Kidney (tissue), 13 donors: ENCODE measurements at regions not wholly inside any gene's neighbourhood (a gene's known extent, or its start where the extent isn't known, plus 50 kb on each side); places are given as distances from the start of the nearest gene placed in this dataset.

Experiments used
- DNase-seq, 5 donors: peaks; one replicate each; pipeline ENCODE4 v3.0.0-alpha.2; 2013 to 2020
- FAIRE-seq: peaks from 2 replicates; lab custom pipeline; 2012; peaks lifted over from hg19 to GRCh38; lab: Jason Lieb, UNC
- H3K27ac ChIP-seq, 2 donors: one replicate each; pipeline ENCODE4 v1.7.0; 2013; ENCODE audit warnings: low read depth in 2 of 2, low read length in 2 of 2, inconsistent platforms in 1 of 2
- H3K27me3 ChIP-seq: one replicate; pipeline ENCODE4 v1.7.1; 2013; ENCODE audit warnings: low read length, inconsistent platforms; ENCODE audit not compliant: control insufficient read depth, insufficient read depth
- H3K36me3 ChIP-seq, 3 donors: one replicate each; pipeline versions ENCODE4 v1.7.0 to v1.7.1; 2013; ENCODE audit warnings: low read length in 3 of 3, control low read depth in 1 of 3, inconsistent platforms in 1 of 3; ENCODE audit not compliant: insufficient read depth in 3 of 3, control insufficient read depth in 2 of 3
- H3K4me1 ChIP-seq, 3 donors: one replicate each; pipeline versions ENCODE4 v1.7.0 to v1.7.1; 2013; ENCODE audit warnings: low read length in 3 of 3, inconsistent platforms in 1 of 3, low read depth in 1 of 3; ENCODE audit not compliant: control insufficient read depth in 2 of 3, insufficient read depth in 2 of 3
- H3K4me3 ChIP-seq, 3 donors: one replicate each; pipeline versions ENCODE4 v1.7.0 to v1.8.1; 2013; ENCODE audit warnings: low read length in 3 of 3, control low read depth in 1 of 3, inconsistent platforms in 1 of 3
- H3K9ac ChIP-seq, 3 donors: one replicate each; pipeline versions ENCODE4 v1.7.0 to v1.7.1; 2013; ENCODE audit warnings: low read length in 3 of 3, control low read depth in 1 of 3, inconsistent platforms in 1 of 3
- H3K9me3 ChIP-seq, 3 donors: one replicate each; pipeline versions ENCODE4 v1.7.0 to v1.7.1; 2013; ENCODE audit warnings: low read length in 3 of 3, control low read depth in 1 of 3, inconsistent platforms in 1 of 3; ENCODE audit not compliant: control insufficient read depth in 2 of 3, insufficient read depth in 1 of 3
- intact Hi-C: fragments of 100-400 bp; cut with DNase I; formaldehyde crosslinking; loops from one replicate; pipeline ENCODE4 v1.11.1; 2022
- TF ChIP-seq, protein P1 (sequence below): IDR thresholded peaks from 3 replicates; pipeline ENCODE4 v1.5.1; 2012; ENCODE audit warnings: mild to moderate bottlenecking, moderate library complexity, borderline replicate concordance; ENCODE audit not compliant: insufficient read depth; ENCODE audit errors: extremely low read depth
- donor health status: control.
- donor health status: control.
- donor health status: control.
- donor health status: control.
- donor health status: control.
- donor health status: DM: yes; HTN: yes; CAD: no.
- donor health status: Normal renal cell carcinoma (clear cell type).

DNA sequence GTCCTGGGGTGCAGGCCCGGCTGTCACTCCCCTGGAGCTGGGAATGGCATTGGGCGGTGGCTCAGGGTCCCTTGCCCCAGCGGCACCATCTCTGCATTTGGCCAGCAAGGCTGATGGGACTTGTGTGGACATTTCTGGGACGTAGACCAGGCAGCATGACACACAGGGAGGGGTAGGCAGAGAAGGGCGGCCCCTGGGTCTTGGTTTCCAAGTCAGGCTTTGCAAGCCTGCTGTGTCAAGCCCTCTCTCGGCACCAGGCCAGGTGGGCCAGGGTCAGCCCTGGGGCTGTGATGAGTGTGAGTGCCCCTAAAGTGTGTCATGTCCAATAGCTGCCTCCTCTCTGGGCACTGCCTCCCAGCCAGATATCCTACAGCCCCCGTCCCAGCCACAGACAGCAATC, 335.2 kb downstream of the SEC14L1 start:
- Histone ChIP-seq H3K27me3 (no peaks in the 10 kb centered on the region), H3K27ac (no peak overlapping the region), H3K9me3 (no peaks in the 10 kb centered on the region), H3K4me3 (no peak overlapping the region), H3K4me1 (peaks cover 0 to 59% (median 35%) of the 10 kb centered on the region in 3 donors), H3K36me3 (no peaks in the 10 kb centered on the region), H3K9ac (no peak overlapping the region)
- TF ChIP-seq, protein P1, sequence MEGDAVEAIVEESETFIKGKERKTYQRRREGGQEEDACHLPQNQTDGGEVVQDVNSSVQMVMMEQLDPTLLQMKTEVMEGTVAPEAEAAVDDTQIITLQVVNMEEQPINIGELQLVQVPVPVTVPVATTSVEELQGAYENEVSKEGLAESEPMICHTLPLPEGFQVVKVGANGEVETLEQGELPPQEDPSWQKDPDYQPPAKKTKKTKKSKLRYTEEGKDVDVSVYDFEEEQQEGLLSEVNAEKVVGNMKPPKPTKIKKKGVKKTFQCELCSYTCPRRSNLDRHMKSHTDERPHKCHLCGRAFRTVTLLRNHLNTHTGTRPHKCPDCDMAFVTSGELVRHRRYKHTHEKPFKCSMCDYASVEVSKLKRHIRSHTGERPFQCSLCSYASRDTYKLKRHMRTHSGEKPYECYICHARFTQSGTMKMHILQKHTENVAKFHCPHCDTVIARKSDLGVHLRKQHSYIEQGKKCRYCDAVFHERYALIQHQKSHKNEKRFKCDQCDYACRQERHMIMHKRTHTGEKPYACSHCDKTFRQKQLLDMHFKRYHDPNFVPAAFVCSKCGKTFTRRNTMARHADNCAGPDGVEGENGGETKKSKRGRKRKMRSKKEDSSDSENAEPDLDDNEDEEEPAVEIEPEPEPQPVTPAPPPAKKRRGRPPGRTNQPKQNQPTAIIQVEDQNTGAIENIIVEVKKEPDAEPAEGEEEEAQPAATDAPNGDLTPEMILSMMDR = no peak
- DNase-seq = no peak
- intact Hi-C loops = no loop called here
- no peak for FAIRE-seq

DNA sequence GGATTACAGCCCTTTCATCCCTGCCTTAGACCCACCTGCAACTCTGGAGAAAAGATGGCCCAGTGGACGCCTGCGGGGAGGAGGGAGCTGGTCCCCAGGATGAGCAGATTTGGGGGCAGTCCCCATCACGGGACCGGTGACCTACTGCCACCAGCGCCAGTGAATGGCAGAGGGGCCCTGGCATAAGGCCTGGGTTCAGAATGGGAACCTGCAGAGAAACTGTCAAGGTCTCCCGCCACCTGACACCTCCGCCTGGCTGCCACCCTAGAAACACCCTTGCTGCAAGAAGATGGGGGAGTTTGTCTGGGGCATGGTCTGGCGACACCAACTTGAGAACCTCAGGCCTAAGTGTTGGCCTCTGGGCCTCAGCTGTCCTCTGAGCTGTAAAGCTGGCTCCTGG, 335.7 kb downstream of the SEC14L1 start:
- TF ChIP-seq, protein P1 = no peak
- intact Hi-C loops = no loop called here
- H3K9me3 ChIP-seq = no peaks in the 10 kb centered on the region
- H3K4me3 ChIP-seq = no peak overlapping the region
- H3K27me3 ChIP-seq = no peaks in the 10 kb centered on the region
- no peak overlapping the region for H3K9ac ChIP-seq
- H3K4me1 ChIP-seq = peaks cover 0 to 54% (median 34%) of the 10 kb centered on the region in 3 donors
- no peaks in the 10 kb centered on the region for H3K36me3 ChIP-seq
- DNase-seq (no peak), FAIRE-seq (no peak)
- H3K27ac ChIP-seq = peak overlapping the region in 1 of 2 donors; percentile 30

DNA sequence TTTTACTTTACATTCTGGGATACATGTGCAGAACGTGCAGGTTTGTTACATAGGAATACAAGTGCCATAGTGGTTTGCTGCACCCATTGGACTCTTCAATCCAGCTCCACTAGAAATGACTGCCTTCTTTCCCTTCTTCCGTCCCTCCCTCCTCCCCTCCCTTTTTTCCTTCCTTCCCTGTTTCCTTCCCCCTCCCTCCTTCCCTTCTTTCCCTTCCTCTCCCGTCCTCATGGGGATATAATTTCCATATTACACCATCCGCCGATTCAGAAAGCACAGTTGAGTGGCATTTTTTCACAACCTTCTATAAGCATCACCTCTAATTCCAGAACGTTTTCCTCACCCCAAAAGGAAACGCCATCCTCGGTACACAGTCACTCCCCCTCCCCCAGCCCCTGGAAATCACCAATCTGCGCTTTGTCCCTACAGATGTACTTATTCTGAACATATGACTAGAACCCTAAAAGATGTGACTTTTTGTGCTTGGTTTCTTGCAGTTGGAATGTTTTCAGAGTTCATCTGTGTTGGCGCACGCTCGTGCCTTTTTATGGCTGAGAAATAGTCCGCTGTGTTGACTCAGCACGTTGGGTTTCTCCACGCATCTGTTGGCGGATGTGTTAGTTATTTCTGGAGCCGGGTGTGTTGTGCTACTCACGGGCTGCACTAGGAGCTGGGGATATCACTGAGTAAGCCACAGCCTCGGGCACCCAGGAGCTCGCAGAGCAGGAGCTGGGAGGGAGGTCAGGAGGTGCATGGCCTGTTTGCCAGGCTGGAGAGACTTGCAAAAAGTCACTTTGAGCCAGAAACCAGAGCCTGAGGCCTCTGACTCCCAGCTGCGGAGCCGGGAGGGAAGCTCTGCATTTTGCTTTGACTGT, 336.4 kb downstream of the SEC14L1 start:
- TF ChIP-seq, protein P1 = no peak
- H3K9ac ChIP-seq = peak overlapping the region in 1 of 3 donors; percentile 30
- no peak overlapping the region for H3K4me3 ChIP-seq
- peaks cover 0 to under 1% (median 0%) of the 10 kb centered on the region in 3 donors for H3K36me3 ChIP-seq
- FAIRE-seq = no peak
- no peaks in the 10 kb centered on the region for H3K27me3 ChIP-seq
- no peaks in the 10 kb centered on the region for H3K9me3 ChIP-seq
- H3K4me1 ChIP-seq = peaks cover 0 to 48% (median 27%) of the 10 kb centered on the region in 3 donors
- peak overlapping the region; percentile 57 to 65 for H3K27ac ChIP-seq
- peak in 4 of 5 donors; percentile 61 to 90 (median 77) for DNase-seq
- intact Hi-C loops = no loop called here
